ENCODE measurements at regions not wholly inside any gene's neighbourhood (a gene's known extent, or its start where the extent isn't known, plus 50 kb on each side); places are given as distances from the start of the nearest gene placed in this dataset.

DNA sequence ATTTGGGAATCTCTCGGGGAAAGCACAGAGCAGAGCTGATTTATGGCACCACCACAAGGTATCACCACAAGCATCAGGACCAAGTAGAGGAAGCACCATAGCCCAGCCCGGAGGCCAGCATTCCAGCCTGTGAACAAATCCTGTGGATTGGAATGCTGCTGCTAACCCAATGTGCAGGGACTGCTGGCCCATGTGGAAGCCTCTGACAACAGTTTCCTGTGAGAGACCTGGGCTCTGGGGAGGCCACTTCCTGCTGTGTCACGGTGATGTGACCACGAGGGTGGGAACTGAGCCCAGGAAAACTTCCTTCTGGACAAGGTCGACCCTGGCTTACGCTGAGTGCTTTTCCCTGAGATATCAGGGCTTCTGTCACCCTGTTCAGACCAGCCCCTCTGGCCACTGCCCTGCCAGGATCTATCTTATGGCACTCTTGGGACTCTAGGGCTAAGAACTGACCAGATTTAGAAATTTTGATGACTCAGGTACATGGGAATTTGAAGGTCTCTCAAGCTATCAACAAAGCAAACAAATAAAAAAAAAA is 88.3 kb upstream of the NGF start:
- TF ChIP-seq POLR2A (IDR thresholded peaks at IDR 0.05; ENCODE audit: insufficient read depth in 1 of 2, low read depth in 2 of 2, low read length in 2 of 2), result no peak
- TF ChIP-seq, protein P1, sequence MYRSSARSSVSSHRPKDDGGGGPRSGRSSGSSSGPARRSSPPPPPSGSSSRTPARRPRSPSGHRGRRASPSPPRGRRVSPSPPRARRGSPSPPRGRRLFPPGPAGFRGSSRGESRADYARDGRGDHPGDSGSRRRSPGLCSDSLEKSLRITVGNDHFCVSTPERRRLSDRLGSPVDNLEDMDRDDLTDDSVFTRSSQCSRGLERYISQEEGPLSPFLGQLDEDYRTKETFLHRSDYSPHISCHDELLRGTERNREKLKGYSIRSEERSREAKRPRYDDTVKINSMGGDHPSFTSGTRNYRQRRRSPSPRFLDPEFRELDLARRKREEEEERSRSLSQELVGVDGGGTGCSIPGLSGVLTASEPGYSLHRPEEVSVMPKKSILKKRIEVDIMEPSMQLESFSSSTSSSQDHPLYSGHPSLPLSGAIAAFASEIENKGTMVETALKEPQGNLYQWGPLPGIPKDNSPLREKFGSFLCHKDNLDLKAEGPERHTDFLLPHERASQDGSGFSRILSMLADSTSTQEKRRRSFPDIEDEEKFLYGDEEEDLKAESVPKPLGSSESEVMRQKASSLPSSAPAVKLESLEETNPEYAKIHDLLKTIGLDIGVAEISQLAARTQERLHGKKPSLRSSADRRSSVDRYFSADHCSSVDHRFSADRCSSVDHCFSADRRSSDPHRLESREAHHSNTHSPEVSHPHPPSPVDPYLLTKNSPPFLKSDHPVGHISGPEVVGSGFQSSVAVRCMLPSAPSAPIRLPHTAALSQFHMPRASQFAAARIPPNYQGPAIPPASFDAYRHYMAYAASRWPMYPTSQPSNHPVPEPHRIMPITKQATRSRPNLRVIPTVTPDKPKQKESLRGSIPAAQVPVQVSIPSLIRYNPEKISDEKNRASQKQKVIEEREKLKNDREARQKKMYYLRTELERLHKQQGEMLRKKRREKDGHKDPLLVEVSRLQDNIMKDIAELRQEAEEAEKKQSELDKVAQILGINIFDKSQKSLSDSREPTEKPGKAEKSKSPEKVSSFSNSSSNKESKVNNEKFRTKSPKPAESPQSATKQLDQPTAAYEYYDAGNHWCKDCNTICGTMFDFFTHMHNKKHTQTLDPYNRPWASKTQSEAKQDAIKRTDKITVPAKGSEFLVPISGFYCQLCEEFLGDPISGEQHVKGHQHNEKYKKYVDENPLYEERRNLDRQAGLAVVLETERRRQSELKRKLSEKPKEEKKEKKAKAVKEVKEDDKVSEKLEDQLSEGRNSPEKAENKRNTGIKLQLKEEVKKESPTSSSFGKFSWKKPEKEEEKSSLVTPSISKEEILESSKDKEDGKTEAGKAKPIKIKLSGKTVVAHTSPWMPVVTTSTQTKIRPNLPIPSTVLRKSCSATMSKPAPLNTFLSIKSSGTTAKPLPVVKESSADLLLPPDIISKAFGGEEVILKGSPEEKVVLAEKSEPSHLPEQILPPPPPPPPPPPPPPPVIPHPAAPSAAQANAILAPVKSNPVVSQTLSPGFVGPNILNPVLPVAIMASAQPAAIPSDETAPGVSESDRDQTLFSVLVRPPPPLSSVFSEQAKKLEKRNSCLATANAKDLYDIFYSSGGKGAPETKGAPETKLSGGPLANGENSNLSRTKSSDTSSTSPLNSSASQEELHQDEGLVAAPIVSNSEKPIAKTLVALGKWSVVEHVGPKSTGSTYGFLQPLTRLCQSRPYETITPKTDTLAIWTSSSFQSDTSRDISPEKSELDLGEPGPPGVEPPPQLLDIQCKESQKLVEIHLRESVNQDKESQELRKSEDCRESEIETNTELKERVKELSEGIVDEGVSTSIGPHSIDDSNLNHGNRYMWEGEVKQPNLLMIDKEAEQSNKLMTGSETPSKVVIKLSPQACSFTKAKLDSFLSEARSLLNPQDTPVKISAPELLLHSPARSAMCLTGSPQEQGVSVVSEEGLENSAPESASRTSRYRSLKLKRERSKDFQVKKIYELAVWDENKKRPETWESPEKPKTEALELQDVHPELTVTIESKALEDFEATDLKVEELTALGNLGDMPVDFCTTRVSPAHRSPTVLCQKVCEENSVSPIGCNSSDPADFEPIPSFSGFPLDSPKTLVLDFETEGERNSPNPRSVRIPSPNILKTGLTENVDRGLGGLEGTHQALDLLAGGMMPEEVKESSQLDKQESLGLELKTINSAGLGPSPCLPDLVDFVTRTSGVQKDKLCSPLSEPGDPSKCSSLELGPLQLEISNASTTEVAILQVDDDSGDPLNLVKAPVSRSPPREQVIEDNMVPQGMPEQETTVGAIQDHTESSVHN (CRISPR knock-in tag; IDR thresholded peaks at IDR 0.05), result no peak
- TF ChIP-seq, protein P2, sequence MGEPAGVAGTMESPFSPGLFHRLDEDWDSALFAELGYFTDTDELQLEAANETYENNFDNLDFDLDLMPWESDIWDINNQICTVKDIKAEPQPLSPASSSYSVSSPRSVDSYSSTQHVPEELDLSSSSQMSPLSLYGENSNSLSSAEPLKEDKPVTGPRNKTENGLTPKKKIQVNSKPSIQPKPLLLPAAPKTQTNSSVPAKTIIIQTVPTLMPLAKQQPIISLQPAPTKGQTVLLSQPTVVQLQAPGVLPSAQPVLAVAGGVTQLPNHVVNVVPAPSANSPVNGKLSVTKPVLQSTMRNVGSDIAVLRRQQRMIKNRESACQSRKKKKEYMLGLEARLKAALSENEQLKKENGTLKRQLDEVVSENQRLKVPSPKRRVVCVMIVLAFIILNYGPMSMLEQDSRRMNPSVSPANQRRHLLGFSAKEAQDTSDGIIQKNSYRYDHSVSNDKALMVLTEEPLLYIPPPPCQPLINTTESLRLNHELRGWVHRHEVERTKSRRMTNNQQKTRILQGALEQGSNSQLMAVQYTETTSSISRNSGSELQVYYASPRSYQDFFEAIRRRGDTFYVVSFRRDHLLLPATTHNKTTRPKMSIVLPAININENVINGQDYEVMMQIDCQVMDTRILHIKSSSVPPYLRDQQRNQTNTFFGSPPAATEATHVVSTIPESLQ (CRISPR knock-in tag; conservative IDR thresholded peaks at IDR 0.05), result no peak
- no peak for TF ChIP-seq SMC3 (IDR thresholded peaks at IDR 0.05; ENCODE audit: low read length)
- no peak for TF ChIP-seq ZNF737 (CRISPR knock-in tag; IDR thresholded peaks at IDR 0.05; ENCODE audit: borderline replicate concordance)
- TF ChIP-seq SP2 (CRISPR knock-in tag; IDR thresholded peaks at IDR 0.05), result no peak
- TF ChIP-seq NFYB (CRISPR knock-in tag; IDR thresholded peaks at IDR 0.05), result no peak
- TF ChIP-seq, protein P3, sequence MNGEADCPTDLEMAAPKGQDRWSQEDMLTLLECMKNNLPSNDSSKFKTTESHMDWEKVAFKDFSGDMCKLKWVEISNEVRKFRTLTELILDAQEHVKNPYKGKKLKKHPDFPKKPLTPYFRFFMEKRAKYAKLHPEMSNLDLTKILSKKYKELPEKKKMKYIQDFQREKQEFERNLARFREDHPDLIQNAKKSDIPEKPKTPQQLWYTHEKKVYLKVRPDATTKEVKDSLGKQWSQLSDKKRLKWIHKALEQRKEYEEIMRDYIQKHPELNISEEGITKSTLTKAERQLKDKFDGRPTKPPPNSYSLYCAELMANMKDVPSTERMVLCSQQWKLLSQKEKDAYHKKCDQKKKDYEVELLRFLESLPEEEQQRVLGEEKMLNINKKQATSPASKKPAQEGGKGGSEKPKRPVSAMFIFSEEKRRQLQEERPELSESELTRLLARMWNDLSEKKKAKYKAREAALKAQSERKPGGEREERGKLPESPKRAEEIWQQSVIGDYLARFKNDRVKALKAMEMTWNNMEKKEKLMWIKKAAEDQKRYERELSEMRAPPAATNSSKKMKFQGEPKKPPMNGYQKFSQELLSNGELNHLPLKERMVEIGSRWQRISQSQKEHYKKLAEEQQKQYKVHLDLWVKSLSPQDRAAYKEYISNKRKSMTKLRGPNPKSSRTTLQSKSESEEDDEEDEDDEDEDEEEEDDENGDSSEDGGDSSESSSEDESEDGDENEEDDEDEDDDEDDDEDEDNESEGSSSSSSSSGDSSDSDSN (CRISPR knock-in tag; IDR thresholded peaks at IDR 0.05), result no peak
- no peak for TF ChIP-seq CTCF (CRISPR knock-in tag; IDR thresholded peaks at IDR 0.05)
- no peak for TF ChIP-seq ZNF280D (CRISPR knock-in tag; IDR thresholded peaks at IDR 0.05)

Measured in HepG2 (cell line).